HFF-Myc (cell line): ENCODE measurements at regions not wholly inside any gene's neighbourhood (a gene's known extent, or its start where the extent isn't known, plus 50 kb on each side); places are given as distances from the start of the nearest gene placed in this dataset.

Experiments used
- DNase-seq: peaks from one replicate; pipeline ENCODE4 v3.0.0-alpha.2; 2011; ENCODE audit warnings: low read depth; ENCODE audit errors: extremely low read depth
- H3K4me3 ChIP-seq: replicated peaks from 2 replicates; pipeline ENCODE4 v1.5.1; 2011; ENCODE audit warnings: low read depth, mild to moderate bottlenecking, control low read depth, low read length
- TF ChIP-seq, protein P1 (sequence below): IDR thresholded peaks from 2 replicates; pipeline ENCODE4 v1.5.1; 2012; ENCODE audit warnings: mild to moderate bottlenecking, low read depth, low read length, control low read depth; ENCODE audit errors: missing control alignments

DNA sequence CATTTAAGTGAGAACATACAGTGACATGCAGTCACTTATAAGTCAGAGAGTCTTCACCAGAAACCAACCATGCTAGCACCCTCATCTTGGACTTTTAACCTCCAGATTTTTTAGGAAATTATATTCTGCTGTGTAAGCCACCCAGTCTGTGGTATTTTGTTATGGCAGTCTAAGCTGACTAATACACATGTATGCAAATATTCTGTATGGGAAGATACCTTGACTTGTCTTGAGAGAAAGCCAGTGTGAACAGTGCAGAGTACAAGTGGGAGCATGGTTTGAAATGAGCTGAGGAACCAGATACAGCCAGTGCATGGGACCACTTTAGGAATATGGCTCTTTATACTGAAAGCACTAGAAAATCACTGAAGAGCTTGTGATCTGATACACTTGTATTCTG, 110.4 kb upstream of the MAP9 start:
- TF ChIP-seq, protein P1, sequence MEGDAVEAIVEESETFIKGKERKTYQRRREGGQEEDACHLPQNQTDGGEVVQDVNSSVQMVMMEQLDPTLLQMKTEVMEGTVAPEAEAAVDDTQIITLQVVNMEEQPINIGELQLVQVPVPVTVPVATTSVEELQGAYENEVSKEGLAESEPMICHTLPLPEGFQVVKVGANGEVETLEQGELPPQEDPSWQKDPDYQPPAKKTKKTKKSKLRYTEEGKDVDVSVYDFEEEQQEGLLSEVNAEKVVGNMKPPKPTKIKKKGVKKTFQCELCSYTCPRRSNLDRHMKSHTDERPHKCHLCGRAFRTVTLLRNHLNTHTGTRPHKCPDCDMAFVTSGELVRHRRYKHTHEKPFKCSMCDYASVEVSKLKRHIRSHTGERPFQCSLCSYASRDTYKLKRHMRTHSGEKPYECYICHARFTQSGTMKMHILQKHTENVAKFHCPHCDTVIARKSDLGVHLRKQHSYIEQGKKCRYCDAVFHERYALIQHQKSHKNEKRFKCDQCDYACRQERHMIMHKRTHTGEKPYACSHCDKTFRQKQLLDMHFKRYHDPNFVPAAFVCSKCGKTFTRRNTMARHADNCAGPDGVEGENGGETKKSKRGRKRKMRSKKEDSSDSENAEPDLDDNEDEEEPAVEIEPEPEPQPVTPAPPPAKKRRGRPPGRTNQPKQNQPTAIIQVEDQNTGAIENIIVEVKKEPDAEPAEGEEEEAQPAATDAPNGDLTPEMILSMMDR, result no peak
- DNase-seq, result no peak

DNA sequence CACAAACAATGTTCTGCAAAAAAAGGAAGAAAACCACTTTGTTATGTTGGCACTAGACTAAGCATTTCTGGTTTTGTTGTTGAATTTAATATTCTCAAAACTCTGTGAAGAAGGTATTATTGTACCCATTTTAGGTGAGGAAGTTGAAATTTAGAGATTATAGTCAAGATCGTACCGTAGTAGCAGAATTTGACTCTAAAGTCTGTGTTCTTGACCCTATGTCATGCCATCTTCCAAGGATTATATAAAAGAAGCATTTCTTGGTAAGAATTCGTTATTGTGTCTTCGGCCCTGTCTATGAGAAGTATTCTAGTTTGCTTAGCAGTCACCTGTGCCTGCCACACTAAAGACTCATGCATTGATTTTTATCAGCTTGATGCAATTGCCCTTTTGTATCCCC, 104.4 kb upstream of the MAP9 start:
- no peak overlapping the region for H3K4me3 ChIP-seq
- DNase-seq, result no peak
- TF ChIP-seq, protein P1, result no peak

More for the DNA sequence above, 110.4 kb upstream of the MAP9 start:
- H3K4me3 ChIP-seq, result no peak overlapping the region

DNA sequence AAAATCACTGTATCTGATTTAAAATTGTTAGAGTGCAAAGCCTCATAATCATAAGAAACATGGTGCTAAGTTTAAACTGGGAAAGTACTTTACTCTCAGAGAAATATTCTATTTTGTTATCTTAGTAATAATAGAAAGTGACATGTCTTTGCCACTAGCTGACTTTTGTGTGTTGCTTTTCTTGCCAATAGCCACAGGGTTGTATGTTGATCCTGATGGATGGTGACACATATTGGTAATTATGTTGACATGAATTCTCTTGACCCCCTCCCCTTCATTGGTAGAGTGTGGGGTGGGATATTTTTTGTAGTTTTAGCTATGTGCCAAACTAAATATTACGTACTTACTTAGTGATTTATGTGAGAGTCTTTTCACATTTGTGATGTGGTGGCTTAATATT, 103.1 kb upstream of the MAP9 start:
- H3K4me3 ChIP-seq, result no peak overlapping the region
- TF ChIP-seq, protein P1, result no peak
- DNase-seq, result no peak

DNA sequence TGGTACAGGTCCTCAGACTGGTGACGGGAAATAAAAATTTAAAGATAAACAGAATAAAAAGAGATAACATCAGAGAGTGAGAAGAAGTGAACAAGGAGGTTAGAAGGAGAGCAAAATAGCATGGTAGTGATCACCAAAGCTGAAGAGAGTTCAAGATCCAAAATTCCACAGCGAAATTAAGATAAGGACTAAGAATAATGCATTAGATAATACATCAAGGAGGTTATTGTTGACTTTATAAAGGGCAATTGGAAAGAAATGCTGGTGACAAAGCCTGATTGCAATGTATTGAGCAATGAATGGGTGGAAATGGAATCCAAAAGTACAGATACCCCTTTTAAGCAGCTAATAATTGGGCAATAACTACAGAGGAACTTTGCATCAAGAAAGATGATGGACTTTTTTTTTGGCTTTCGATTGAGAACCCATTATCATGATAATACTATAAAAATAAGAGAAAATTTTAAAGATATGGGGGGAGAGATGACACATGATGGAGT, 101.6 kb upstream of the MAP9 start:
- no peak for DNase-seq
- TF ChIP-seq, protein P1, result no peak

DNA sequence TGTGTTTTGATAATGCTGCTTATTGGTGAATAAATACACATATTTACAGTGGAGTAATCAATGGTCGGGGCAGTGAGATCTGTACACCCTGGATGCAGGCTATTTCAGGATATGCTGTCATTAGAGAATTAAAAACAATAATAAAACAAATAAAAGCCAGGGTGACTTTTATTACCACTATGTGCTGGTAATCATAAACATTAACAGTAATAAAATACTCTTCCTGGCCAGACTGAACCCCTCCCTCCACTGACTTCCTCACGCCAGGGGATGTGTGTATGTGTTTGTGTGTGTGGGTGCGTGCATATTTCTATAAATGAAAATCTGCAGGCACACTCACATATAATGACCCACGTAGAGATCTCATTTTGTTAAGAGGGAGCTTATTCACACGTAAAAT, 98.0 kb upstream of the MAP9 start:
- H3K4me3 ChIP-seq, result no peak overlapping the region
- TF ChIP-seq, protein P1, result no peak
- no peak for DNase-seq

More for the DNA sequence above, 101.6 kb upstream of the MAP9 start:
- no peak overlapping the region for H3K4me3 ChIP-seq

DNA sequence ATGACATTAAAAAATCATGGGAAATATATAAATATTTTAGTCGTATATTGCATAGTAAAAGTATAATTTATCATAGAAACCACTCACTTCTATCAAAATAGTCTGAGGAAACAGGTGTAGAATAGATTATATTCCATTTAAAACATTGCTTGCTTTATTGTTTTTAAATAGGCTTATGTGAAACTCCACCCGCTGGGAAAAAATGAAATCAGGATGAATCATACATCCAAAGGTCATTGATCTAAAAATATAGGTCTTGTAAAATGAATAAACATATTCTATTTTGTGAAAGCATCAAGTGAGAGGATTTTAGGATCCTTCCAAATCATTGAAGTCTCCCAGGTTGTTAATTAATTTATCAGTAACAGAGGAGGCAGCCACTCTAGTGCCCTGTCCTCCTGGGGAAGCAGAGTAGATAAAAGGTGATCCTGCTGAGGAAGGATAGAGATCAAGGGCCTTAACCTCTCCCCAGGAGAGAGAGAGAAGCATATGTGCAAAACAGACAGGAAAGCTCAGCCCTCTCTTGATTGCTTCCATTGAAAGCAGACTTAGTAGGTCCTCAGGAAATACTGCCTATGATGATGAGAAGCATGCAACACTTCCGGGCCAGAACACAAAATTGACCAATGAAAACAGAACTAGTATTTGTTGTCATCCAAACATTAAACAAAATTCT, 96.8 kb upstream of the MAP9 start:
- no peak for DNase-seq
- TF ChIP-seq, protein P1, result no peak
- no peak overlapping the region for H3K4me3 ChIP-seq

DNA sequence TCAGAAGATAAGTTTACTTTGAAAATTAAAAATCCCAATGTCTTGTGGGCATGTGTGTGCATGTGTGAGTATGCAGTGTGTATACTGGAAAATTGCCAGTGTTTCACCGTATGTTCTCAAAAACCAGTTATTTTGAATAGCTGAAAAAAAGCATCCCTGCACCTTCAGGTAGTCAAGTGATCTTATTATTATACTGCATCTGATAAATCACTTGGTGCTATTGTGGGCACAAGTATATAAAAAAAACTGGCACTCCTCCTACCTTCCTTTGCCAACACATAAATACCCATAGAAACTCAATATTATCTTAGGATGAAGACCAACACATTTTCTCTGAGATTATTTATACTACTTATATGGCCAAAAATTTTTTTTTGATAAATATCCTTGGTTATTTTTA, 91.5 kb upstream of the MAP9 start:
- TF ChIP-seq, protein P1, result no peak
- H3K4me3 ChIP-seq, result no peak overlapping the region
- DNase-seq, result no peak
